Neural cell (in vitro differentiated cells): ENCODE measurements at regions not wholly inside any gene's neighbourhood (a gene's known extent, or its start where the extent isn't known, plus 50 kb on each side); places are given as distances from the start of the nearest gene placed in this dataset.
"Not testable (repeated sequence)": the region's sequence is repeated elsewhere in the genome, so short reads cannot be mapped to it uniquely, and the experiment has no call there.

ENCODE experiments used
- H2AFZ ChIP-seq: fragments of 200-600, 300-800 bp; sonication (generic), shearing (Covaris generic); 2 replicates; pipeline ENCODE4 v1.6.0; 2014; ENCODE audit warnings: low read depth, mild to moderate bottlenecking, antibody characterized with exemption, low read length, moderate library complexity
- H3F3A ChIP-seq: fragments of 200-600 bp; shearing (Covaris generic); 2 replicates; pipeline ENCODE4 v1.6.1; 2016; ENCODE audit warnings: mild to moderate bottlenecking, moderate library complexity, mixed read lengths, antibody characterized with exemption, low read length; ENCODE audit not compliant: insufficient read depth, poor library complexity, severe bottlenecking
- H3K27ac ChIP-seq: fragments of 200-600, 300-800 bp; sonication (generic), shearing (Covaris generic); 2 replicates; pipeline ENCODE4 v1.5.1; 2014; ENCODE audit warnings: mild to moderate bottlenecking, low read length, moderate library complexity
- H3K27me3 ChIP-seq: fragments of 300-800, 200-600 bp; sonication (generic), shearing (Covaris generic); 2 replicates; pipeline ENCODE4 v1.6.0; 2014; ENCODE audit warnings: mild to moderate bottlenecking, low read depth, low read length, moderate library complexity; ENCODE audit not compliant: insufficient read depth
- H3K36me3 ChIP-seq: fragments of 300-800, 200-600 bp; sonication (generic), shearing (Covaris generic); 2 replicates; pipeline ENCODE4 v1.5.1; 2014; ENCODE audit warnings: mild to moderate bottlenecking, antibody characterized with exemption, low read length, moderate library complexity; ENCODE audit not compliant: insufficient read depth
- H3K4me2 ChIP-seq: fragments of 300-800, 200-600 bp; sonication (generic), shearing (Covaris generic); 2 replicates; pipeline ENCODE4 v1.6.0; 2014; ENCODE audit warnings: mild to moderate bottlenecking, low read length
- H3K4me3 ChIP-seq: fragments of 300-800, 200-600 bp; sonication (generic), shearing (Covaris generic); 2 replicates; pipeline ENCODE4 v1.5.1; 2014; ENCODE audit warnings: mild to moderate bottlenecking, low read length, moderate library complexity
- H3K79me2 ChIP-seq: fragments of 200-600 bp; shearing (Covaris generic); replicated peaks from 2 replicates; pipeline ENCODE4 v1.6.0; 2014; ENCODE audit warnings: mild to moderate bottlenecking, low read length, moderate library complexity; ENCODE audit not compliant: insufficient read depth
- H3K9ac ChIP-seq: fragments of 300-800, 200-600 bp; sonication (generic), shearing (Covaris generic); 2 replicates; pipeline ENCODE4 v1.6.1; 2016; ENCODE audit warnings: mild to moderate bottlenecking, low read length, mixed read lengths
- H3K9me2 ChIP-seq: fragments of 200-600 bp; shearing (Covaris generic); 2 replicates; pipeline ENCODE4 v1.6.1; 2016; ENCODE audit warnings: mild to moderate bottlenecking, low read length, mixed read lengths; ENCODE audit not compliant: insufficient read depth
- H3K9me3 ChIP-seq: fragments of 200-600, 300-800 bp; sonication (generic), shearing (Covaris generic); 2 replicates; pipeline ENCODE4 v1.6.1; 2016; ENCODE audit warnings: mild to moderate bottlenecking, mixed run types, low read length, moderate library complexity, mixed read lengths
- H4K20me1 ChIP-seq: fragments of 200-600 bp; shearing (Covaris generic); 2 replicates; pipeline ENCODE4 v1.6.1; 2016; ENCODE audit warnings: mild to moderate bottlenecking, mixed run types; ENCODE audit not compliant: insufficient read depth
- CTCF ChIP-seq: fragments of 450-650 bp; IDR thresholded peaks from 2 replicates; pipeline ENCODE4 v1.5.1; 2014; ENCODE audit warnings: antibody characterized with exemption, mild to moderate bottlenecking, moderate library complexity; ENCODE audit not compliant: poor library complexity, severe bottlenecking
- EP300 ChIP-seq: fragments of 450-650 bp; conservative IDR thresholded peaks from 2 replicates; pipeline ENCODE4 v1.6.1; 2014; ENCODE audit warnings: antibody characterized with exemption, mild to moderate bottlenecking, moderate library complexity; ENCODE audit not compliant: poor library complexity, severe bottlenecking
- EZH2 ChIP-seq: fragments of 200-600, 300-800 bp; shearing (Covaris generic), sonication (generic); IDR thresholded peaks from 2 replicates; pipeline ENCODE4 v1.6.1; 2014; ENCODE audit warnings: antibody characterized with exemption, low read length, borderline replicate concordance, mild to moderate bottlenecking; ENCODE audit not compliant: insufficient read depth, poor library complexity, severe bottlenecking
- MXI1 ChIP-seq: fragments of 450-650 bp; conservative IDR thresholded peaks from 2 replicates; pipeline ENCODE4 v1.6.1; 2014; ENCODE audit warnings: antibody characterized with exemption, mild to moderate bottlenecking; ENCODE audit not compliant: poor library complexity, severe bottlenecking
- POLR2AphosphoS5 ChIP-seq: IDR thresholded peaks from 2 replicates; pipeline ENCODE4 v1.6.1; 2012
- RAD21 ChIP-seq: fragments of 450-650 bp; conservative IDR thresholded peaks from 2 replicates; pipeline ENCODE4 v1.6.1; 2014; ENCODE audit warnings: antibody characterized with exemption, mild to moderate bottlenecking, moderate library complexity
- REST ChIP-seq: IDR thresholded peaks from 2 replicates; pipeline ENCODE4 v1.6.1; 2012; ENCODE audit warnings: borderline replicate concordance
- SMC3 ChIP-seq: fragments of 450-650 bp; conservative IDR thresholded peaks from 2 replicates; pipeline ENCODE4 v1.6.1; 2014; ENCODE audit warnings: antibody characterized with exemption, mild to moderate bottlenecking, moderate library complexity; ENCODE audit not compliant: poor library complexity
- TAF1 ChIP-seq: IDR thresholded peaks from 2 replicates; pipeline ENCODE4 v1.6.1; 2012; ENCODE audit warnings: low read depth

GRCh38 chr10:8844141-8844540, 789.7 kb downstream of the GATA3 start:
- H3K9me2 ChIP-seq: no peaks in the 10 kb centered on the region
- no peaks in the 10 kb centered on the region for H3F3A ChIP-seq
- H2AFZ ChIP-seq: no peak overlapping the region
- no peaks in the 10 kb centered on the region for H3K9me3 ChIP-seq
- no peaks in the 10 kb centered on the region for H3K36me3 ChIP-seq
- H3K9ac ChIP-seq: no peak overlapping the region
- no peaks in the 10 kb centered on the region for H4K20me1 ChIP-seq
- TF ChIP-seq MXI1 (no peak), POLR2AphosphoS5 (no peak), EP300 (no peak)
- H3K79me2 ChIP-seq: no peaks in the 10 kb centered on the region
- no peaks in the 10 kb centered on the region for H3K27me3 ChIP-seq
- H3K27ac ChIP-seq: no peak overlapping the region
- H3K4me3 ChIP-seq: no peak overlapping the region
- H3K4me2 ChIP-seq: no peak overlapping the region

- Histone ChIP-seq H2AFZ (no peak overlapping the region), H3K4me3 (no peak overlapping the region), H3F3A (no peaks in the 10 kb centered on the region), H3K27me3 (no peaks in the 10 kb centered on the region), H3K9ac (no peak overlapping the region), H4K20me1 (no peaks in the 10 kb centered on the region), H3K27ac (no peak overlapping the region), H3K36me3 (no peaks in the 10 kb centered on the region), H3K4me2 (no peak overlapping the region), H3K79me2 (no peaks in the 10 kb centered on the region), H3K9me2 (no peaks in the 10 kb centered on the region), H3K9me3 (no peaks in the 10 kb centered on the region)
- no peak for TF ChIP-seq EP300
- TF ChIP-seq POLR2AphosphoS5: no peak
- TF ChIP-seq SMC3: no peak
- TF ChIP-seq CTCF: no peak
- TF ChIP-seq RAD21: no peak
- no peak for TF ChIP-seq MXI1
- no peak for TF ChIP-seq EZH2
These were observed 798.1 kb downstream of the GATA3 start for GRCh38 chr10:8852546-8852945.

GRCh38 chr10:8853048-8853447, 798.6 kb downstream of the GATA3 start:
- no peaks in the 10 kb centered on the region for H3K79me2 ChIP-seq
- H3K9me3 ChIP-seq: no peaks in the 10 kb centered on the region
- no peak for TF ChIP-seq REST
- TF ChIP-seq MXI1: no peak
- no peak for TF ChIP-seq CTCF
- no peak for TF ChIP-seq EZH2
- no peak for TF ChIP-seq POLR2AphosphoS5
- no peak for TF ChIP-seq SMC3
- no peak for TF ChIP-seq TAF1
- no peak for TF ChIP-seq RAD21
- TF ChIP-seq EP300: no peak
- H2AFZ ChIP-seq: no peak overlapping the region
- no peaks in the 10 kb centered on the region for H3K9me2 ChIP-seq
- H4K20me1 ChIP-seq: no peaks in the 10 kb centered on the region
- no peak overlapping the region for H3K4me3 ChIP-seq
- no peaks in the 10 kb centered on the region for H3K27me3 ChIP-seq
- no peak overlapping the region for H3K9ac ChIP-seq
- H3K36me3 ChIP-seq: no peaks in the 10 kb centered on the region
- H3K4me2 ChIP-seq: no peak overlapping the region
- no peak overlapping the region for H3K27ac ChIP-seq
- H3F3A ChIP-seq: no peaks in the 10 kb centered on the region

GRCh38 chr10:8868924-8869323, 814.4 kb downstream of the GATA3 start:
- not testable (repeated sequence) for H2AFZ ChIP-seq, H3K9ac ChIP-seq, H3F3A ChIP-seq, H3K79me2 ChIP-seq, H3K4me2 ChIP-seq, H3K9me2 ChIP-seq, H3K9me3 ChIP-seq, H3K36me3 ChIP-seq, H3K27me3 ChIP-seq, H3K4me3 ChIP-seq, H4K20me1 ChIP-seq, H3K27ac ChIP-seq
